HPDE6-E6E7 (cell line): ENCODE measurements at regions not wholly inside any gene's neighbourhood (a gene's known extent, or its start where the extent isn't known, plus 50 kb on each side); places are given as distances from the start of the nearest gene placed in this dataset.

ENCODE experiments used
- DNase-seq: peaks from one replicate; pipeline ENCODE4 v3.0.0; 2011; ENCODE audit warnings: missing footprints; ENCODE audit errors: extremely low spot score

DNA sequence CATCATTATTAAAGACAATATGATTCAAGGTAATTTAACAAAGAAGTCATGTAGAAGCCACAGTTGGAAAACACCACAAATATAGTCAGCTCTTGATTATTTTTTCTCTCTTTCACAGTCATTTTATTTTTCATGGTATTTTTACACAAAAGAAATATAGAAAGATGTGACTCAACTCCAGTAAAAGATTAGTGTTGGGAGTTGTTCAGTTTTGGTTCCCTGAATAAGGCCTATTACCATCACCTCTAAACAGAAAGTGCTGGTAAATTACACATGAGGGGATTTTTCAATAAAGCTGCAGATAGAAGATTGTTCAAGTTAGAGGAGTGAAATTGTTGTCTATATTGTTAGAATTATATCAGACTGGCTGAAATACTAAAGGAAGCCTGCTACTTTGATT, 107.0 kb downstream of the DDIT4L start:
- no peak for DNase-seq

DNA sequence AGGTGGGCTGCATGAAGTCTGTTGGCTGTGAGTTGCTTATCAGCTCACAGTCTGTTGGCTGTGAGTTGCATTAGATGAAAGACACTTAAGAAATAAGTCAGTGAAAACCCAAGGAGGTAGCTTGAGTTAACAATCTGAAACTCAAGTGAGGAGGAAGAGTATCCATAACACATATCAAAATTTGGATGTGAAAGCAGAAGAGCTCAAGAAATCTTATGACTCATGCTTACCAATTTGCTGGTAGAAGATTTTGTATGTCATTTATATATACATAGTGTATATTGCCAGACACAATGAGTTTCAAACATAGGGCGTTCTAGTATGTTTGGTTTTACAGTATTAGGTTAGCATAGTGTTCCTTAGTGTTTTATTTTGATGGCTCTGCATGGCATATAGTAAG, 107.4 kb downstream of the DDIT4L start:
- DNase-seq, result no peak

DNA sequence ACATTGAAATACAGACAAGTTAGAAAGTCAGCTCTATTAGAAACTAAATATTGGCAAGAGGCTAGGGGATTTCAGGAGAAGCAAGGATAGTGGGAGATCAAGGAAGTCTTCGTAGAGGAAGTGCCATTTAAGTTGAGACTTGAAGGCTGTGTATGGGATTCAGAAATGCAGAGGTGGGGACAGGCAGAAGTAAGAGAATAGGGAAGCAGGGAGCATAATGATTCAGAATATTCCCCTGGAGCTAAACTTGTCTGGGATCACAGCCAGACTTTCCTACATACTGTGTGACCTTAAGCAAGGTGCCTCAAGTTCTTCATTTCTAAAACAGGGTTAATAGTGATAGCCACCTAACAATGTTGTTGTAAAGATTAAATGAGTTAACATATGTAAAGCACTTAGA, 108.8 kb downstream of the DDIT4L start:
- peak; percentile 21 for DNase-seq

DNA sequence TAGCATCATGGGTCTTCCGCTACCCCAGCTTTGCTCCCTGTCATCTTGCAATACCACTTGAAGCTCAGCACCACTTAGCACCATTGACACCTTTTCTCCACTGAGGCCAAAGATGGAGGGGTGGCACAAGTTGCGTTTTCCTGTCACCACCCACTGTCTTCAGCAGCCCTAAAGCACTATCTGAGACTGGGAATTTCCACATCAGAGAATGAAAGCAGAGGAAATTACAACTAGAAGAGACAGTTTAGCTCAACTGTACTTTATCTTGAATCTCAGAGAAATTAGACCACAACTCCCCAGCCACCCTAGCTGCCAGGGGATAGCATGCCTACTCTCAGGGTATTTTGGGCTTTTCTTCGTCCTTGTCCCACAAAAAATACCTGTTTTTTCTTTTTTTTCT, 111.0 kb downstream of the DDIT4L start:
- no peak for DNase-seq

DNA sequence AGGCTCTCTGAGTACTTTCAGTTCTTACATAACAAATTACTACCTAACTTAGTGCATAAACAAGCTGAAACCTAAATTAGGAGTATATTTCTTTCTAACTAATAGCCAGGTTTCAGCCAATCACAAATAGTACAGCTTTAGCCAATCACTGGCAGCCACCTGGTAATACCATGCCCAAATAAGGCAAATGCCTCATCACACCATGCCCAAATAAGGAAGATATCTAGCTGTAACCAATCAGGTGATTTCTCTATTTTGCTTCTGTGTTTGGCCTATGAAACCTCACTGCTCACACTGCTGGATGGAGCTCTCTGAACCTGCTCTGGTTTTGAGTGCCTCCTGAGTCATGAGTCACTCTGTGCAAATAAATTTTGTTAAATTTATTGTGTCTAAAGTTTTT, 113.5 kb downstream of the DDIT4L start:
- DNase-seq, result no peak

DNA sequence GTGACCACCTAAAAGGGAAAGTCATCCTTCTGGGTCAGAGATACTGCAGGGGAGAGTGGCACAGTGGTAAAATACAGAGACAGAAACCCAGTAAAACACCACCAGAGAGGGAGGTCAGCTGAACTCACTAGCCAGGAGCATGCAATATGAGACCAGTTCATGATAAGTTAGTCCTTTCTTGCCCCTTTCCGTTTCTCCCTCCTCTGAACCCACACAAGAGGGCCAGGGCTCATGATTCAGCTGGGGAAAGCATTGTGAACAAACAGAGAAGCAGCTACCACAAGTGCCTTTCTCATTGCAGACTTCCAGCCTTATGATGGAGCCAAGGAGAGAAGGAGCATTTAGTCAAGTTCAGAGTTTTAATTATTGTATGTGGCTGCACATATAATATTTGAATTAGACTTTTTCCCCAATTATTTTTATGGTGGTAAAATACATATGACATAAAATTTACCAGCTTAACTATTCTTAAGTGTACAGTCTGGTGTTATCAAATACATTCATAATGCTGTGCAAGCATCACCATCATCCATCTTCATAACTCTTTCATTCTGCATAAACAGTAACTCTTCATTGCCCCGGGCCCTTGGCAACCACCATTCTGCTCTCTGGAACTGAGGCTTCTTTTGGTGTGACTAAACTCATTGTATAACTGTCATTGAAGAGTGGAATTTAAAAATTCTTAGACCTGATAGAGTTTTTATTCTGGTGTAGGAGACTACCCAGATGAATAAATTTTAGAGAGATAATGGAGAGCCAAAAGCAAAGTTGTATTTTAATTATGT, 114.6 kb downstream of the DDIT4L start:
- no peak for DNase-seq

DNA sequence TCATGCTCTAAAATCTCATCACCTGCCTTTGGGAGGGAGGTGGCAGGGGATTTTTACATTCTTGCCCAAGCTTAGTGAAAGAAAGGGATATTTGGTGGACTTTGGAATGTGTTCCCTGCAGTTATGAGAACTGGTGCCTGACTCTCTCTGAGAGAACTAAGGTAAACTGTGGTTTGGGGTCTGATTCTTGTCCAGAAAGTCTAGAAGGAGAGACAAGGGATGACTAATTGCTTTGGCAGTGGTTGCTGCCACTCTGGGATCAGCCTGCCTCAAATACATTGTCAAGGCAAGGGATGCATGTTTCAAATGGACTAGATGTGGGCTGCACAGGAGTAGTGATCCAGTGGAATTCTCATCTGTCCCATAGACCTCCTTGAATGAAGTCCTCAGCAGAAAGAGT, 115.2 kb downstream of the DDIT4L start:
- no peak for DNase-seq

DNA sequence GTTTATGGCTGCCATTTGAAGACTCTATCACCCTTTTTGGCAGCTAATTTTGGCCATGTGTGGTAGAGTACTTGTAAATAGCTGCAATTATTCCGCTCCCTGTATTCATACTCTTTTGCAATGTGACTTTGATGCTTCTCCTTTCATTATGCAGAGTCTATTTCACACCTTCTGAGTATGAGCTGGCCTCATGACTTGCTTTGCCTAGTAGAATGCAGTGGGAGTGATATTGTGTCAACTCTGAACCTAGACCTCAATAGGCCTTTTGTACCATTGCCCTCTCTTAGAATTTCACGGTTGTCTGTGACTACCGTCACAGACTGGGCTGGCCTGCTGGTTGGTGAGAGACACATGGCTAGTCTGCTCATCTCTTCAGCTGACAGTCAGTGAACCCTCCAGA, 118.8 kb downstream of the DDIT4L start:
- DNase-seq, result no peak

DNA sequence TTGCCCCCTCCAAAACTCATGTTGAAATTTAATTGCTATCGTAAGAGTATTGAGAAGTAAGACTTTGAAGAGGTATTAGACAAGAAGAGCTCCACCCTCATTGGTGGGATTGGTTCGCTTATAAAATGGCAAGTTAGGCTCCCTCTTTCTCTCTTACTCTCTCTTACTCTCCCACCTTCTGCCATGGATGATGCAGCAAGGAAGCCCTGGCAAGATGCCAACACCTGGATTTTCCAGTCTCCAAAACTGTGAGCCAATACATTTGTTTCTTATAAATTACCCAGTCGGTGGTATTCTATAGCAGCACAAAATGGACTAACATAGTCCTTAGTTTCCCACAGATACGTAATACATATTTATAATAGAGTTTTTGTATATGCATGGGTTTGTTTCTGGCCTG, 119.4 kb downstream of the DDIT4L start:
- no peak for DNase-seq

DNA sequence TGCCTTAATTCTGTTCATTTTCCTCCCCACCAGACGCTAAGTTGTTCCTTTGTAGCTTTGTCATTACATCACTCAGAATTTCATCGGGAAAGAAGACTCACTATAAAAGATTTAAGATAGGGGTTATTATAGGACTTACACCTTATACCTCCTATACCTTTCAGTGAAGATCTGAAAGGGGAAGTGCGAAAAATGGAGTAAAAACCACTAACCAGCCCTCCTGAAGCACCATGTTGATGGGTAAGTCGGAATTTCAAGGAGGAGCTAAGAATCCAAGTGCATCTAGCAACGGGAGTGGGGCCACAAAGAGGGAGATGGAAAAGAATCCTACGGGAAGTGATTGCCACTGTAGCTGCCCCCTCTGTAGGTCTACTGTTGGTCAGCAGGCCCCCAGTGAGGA, 119.1 kb upstream of the H2AZ1 start:
- no peak for DNase-seq

DNA sequence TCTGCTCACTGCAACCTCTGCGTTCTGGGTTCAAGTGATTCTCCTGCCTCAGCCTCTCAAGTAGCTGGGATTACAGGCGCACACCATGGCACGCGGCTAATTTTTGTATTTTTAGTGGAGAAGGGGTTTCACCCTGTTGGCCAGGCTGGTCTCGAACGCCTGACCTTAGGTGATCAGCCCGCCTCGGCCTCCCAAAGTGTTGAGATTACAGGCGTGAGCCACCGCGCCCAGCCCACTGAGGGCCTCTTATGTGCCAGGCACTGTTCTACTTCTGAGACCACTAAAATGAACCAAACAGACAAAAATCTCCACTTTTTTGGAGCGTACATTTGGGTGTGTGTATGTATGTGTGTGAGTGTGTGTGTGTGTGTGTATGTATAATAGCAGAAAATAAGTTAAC, 117.2 kb upstream of the H2AZ1 start:
- DNase-seq, result no peak

DNA sequence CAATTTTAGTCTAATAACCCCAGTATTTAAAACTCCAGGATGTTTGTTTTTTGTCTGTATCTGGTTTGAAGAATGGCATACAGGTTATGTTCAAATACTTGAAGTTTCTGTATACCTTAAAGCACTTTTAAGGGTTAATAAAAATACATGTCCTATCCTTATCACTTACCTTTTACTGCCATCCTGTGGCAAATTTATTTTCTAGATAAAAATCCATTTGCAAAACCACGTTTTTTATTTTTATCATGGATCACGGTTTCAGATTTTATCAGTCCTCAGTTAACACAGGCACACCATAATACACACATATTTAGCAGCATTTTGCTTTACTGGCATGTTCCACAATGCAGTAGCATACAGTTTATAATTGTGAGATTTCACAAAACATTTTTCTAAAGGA, 113.3 kb upstream of the H2AZ1 start:
- DNase-seq, result no peak

DNA sequence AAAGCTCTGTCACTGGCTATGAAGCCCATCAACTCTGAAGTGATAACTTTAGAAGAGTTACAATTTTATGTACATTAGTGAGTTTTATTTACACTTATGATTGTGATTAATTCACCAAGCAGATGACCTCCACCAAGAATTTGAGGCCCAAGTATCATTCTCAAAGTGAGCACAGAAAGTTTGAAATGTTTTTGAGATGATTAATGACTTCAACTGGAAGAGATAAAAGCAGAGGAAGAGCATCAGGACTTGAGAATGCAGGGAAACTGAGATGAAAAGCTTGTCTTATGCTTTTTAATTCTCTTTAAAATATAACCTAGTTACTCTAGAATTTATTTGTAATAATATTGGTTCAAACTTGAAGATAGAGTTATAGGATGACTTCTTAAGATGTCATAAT, 112.8 kb upstream of the H2AZ1 start:
- no peak for DNase-seq

DNA sequence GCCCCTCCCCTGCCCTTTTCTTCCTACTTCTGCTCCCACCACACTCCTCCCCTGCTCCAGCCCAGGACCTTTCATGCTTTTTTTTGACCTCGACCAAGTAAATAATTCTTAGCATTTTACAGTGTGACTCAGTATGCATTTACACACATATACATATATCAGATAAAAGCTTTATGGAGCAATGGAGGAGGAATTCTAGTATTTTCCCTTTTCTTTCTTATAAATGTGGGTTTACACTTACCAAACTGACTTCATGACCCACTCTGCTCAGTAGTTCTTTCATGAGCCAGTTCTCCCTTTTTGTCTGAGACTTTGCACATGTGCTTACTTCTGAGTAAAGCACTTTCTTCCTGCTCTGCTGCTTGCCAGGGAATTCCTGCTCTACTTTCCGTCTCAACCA, 111.8 kb upstream of the H2AZ1 start:
- no peak for DNase-seq

DNA sequence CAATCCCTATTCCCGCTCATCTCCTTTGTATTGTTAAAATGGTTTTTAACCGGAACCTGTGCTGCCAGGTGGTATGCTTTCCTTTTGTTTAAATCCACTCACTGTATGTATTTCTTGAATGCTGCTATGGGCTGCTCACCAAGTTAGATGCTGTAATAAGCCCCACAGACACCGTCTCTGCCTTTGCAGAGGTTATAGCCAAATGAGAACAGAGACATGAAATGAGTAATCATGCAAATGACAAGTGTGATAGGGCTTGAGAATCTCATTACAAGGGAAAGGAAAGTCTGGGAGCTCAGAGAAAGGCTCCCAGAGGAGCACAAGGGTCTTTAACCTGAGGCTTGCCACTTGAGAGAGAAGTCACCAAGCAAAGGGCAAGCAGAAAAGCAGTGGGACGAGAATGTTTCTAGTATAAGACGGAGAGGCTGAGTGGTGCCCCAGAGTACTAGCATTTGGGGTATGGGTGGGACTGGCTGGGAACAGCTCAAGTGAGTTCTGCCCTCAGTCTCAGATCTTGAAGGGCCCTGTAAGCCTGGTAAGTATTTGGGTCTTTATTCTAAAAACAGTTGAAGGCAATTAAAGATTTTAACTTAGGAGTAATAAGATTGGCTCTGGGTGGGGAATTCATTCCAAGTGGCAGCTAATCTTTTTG, 110.8 kb upstream of the H2AZ1 start:
- no peak for DNase-seq

DNA sequence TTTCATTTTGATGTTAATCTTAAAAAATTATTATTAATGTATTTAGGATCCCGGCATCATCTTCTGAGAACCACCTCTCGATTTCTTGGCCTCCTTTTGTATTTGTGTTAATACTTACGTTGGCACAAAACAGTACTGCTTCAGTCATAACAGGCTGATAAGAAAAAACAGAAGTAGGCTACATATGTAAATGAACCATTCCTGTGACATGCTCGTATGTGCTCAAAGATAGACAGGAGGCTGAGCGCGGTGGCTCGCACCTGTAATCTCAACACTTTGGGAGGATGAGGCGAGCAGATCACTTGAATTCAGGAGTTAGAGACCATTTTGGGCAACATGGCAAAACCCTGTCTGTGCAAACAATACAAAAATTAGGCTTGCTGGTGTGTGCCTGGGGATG, 109.4 kb upstream of the H2AZ1 start:
- DNase-seq, result no peak

DNA sequence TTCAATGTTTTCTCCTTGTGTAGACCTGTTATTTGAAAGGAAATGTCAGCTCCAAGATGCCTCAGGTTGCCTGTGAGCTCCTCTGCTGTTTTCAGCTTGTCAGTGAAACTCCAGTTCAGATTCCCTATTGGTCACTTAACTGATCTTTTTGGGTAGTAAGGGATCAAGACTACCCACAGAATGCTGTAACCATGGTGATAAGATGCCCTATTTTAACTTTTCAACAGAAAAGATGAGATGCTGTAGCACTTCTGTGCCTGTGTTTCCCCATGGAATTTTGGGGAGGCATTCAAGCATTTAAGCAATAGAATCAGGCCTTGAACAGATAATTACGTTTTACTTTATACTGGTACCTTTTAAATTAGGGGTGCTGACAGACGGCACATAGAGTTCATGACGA, 106.6 kb upstream of the H2AZ1 start:
- DNase-seq, result no peak

DNA sequence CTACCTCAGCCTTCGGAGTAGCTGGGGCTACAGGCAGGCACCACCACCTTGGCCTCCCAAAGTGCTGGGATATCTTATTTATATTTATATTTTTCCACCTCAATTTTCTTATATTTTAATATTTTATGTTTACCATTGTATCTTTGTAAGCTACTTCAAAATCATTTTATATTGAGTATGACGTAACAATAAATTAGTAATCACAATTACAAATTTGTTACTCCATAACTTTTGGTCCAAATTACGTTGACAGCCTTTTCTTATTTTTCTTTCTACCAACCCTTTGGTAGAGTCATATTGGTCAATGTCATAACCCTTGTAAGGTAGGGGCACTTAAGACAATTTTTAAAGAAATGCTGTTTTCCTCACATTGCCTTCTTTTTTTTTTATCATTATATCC, 104.0 kb upstream of the H2AZ1 start:
- no peak for DNase-seq

DNA sequence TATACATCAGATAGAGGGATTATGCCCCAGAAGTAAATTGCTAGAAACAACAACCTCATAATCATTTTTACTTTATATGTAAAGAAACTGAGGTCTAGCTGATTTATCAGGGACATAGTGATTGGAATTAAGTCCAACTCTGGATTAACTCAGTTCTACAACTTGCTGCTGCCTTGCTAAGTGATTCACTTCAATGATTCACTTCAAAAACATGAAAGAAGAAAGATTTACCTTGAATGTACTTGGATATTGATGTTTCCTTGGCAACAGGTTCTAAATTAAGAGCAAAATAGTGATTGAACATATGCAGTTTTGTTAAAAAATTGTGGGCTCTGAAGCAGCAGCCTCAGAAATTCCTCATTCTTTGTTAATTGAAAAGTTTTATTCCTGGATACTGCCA, 99.8 kb upstream of the H2AZ1 start:
- no peak for DNase-seq

DNA sequence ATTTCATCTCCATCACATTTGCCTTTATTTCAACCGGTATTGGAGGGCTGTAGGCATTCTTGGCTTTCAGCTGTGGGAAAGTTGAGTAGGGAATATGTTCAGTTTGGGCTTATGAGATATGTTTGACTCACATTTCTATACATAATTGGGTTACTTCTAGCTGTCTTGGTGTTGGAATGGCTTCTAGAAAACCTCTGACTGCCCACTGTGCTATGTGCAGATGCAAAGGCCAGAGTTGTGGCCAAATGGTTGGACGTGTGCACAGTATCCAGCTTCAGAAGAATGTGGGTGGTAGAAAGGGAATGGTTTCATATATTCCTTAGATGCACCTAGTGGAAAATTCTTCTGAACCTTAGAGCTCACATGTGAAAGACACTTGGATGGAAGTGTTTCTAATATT, 92.6 kb upstream of the H2AZ1 start:
- DNase-seq, result no peak

DNA sequence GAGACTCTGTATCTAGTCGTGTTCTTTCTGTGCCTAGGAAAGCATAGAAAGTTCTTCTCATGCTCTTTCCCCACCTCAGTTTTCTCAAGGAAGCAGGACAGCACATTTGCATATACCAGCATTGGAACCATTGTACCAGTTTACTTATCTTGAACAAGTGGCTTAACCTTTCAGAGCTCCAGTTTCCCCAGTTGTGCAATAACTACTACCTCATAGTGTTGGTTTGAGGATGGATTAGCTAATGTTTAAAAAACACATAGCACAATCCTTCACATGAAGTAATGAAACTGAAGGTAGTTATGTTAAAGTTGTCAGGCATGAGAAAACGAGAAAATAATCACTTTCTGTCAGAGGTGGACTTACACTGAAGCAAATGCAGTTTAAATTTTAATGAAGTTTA, 92.2 kb upstream of the H2AZ1 start:
- DNase-seq, result no peak

DNA sequence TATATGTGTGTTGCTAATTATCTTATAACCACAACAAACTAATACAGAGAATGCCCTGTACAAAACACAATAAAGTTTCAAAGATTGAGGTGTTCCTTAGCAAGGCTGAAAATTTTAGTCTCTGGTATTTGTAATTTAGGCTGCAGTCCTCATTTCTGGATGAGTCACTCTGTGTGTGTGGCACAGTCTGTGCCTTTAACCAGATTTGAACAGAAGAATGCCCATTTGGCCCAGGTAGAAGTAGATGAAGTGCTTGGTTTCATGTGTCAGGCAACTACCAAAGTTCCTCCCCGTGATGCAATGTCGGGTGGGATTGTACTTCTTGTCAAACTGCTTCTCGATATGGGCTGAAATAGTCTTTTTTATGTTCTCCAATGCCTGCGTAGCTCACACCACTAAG, 91.6 kb upstream of the H2AZ1 start:
- DNase-seq, result no peak

DNA sequence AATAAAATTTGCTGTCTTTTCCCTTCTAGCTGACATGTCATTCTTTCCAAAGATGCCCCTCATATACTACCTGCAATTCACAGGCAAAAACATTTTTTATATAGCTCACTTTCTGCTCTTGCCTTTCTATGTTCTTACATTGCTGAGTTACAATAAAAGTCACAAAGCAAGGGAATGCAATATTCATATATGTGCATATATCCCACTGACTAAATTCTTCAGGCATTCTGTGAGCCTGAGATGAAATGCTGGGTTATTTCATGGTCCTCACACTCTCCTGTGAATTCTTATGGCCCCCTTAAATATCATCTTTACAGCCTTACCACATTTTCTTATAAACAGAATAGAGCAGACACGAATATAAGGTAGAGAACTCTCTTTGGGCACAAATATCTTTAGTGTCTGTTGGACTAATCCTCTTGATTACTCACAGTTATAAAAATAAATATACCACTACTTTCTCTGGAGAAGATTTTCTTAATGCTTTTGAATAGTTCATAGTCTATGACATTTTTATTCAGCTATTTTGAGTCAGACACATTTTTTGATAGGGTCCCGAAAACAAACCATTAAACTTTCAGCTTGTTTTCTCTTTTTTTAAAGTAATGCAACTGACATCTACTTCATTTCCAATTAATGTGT, 84.1 kb upstream of the H2AZ1 start:
- DNase-seq, result no peak
